Stimulated activated CD4-positive, alpha-beta T cell treated with anti-CD3 and anti-CD28 coated beads, Interleukin-15, amount 100 ng/mL, for 24 hours (primary cell): ENCODE measurements at regions not wholly inside any gene's neighbourhood (a gene's known extent, or its start where the extent isn't known, plus 50 kb on each side); places are given as distances from the start of the nearest gene placed in this dataset.

Experiments
- DNase-seq: peaks from one replicate; pipeline ENCODE4 v3.0.0-alpha.2; 2020

GRCh38 chr4:3853388-3854035 lies 87.3 kb downstream of the ADRA2C start:
- DNase-seq, result no peak

GRCh38 chr4:3854661-3855060 lies 88.5 kb downstream of the ADRA2C start:
- DNase-seq, result no peak

GRCh38 chr4:3855646-3856045 lies 89.5 kb downstream of the ADRA2C start:
- DNase-seq, result no peak

GRCh38 chr4:3856604-3857204 lies 90.5 kb downstream of the ADRA2C start:
- no peak for DNase-seq

- no peak for DNase-seq
Observed at GRCh38 chr4:3857269-3857926, 91.2 kb downstream of the ADRA2C start.

- no peak for DNase-seq
Observed at GRCh38 chr4:3858046-3858730, 92.0 kb downstream of the ADRA2C start.

- no peak for DNase-seq
Observed at GRCh38 chr4:3858765-3859388, 92.7 kb downstream of the ADRA2C start.

- no peak for DNase-seq
Observed at GRCh38 chr4:3859571-3859970, 93.4 kb downstream of the ADRA2C start.

GRCh38 chr4:3860061-3860912 lies 94.1 kb downstream of the ADRA2C start:
- DNase-seq, result no peak

- DNase-seq, result no peak
Observed at GRCh38 chr4:3860913-3861636, 94.9 kb downstream of the ADRA2C start.

- no peak for DNase-seq
Observed at GRCh38 chr4:3861720-3862639, 95.8 kb downstream of the ADRA2C start.

GRCh38 chr4:3862640-3863420 lies 96.6 kb downstream of the ADRA2C start:
- DNase-seq, result no peak

- DNase-seq, result no peak
Observed at GRCh38 chr4:3863841-3864741, 97.9 kb downstream of the ADRA2C start.

- no peak for DNase-seq
Observed at GRCh38 chr4:3864742-3865721, 98.8 kb downstream of the ADRA2C start.

GRCh38 chr4:3865986-3866812 lies 100.0 kb downstream of the ADRA2C start:
- DNase-seq, result no peak

- no peak for DNase-seq
Observed at GRCh38 chr4:3866813-3867129, 100.6 kb downstream of the ADRA2C start.
